ENCODE measurements at regions not wholly inside any gene's neighbourhood (a gene's known extent, or its start where the extent isn't known, plus 50 kb on each side); places are given as distances from the start of the nearest gene placed in this dataset.

DNA sequence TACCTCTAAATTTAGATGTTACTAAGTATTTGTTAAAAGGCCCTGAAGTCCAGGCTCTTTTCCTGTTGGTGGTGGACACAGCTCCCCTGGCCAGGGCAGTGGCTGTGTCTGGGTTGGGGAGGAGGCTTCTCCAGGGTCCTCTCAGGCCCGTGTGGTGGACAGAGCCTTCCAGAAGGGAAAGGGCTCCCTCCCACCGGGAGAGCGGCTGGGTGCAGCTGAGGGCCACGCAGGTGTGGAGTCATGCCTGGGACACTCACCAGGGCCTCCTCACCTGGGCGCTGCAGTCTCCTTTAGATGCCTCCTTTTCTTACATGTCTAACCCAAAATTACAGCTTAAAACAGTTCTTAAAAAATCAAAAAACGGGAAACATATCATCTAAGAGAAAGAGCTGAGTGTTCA, 128.2 kb upstream of the TCERG1L start:
- TF ChIP-seq ZNF567 (CRISPR knock-in tag; IDR thresholded peaks at IDR 0.05; ENCODE audit: borderline replicate concordance) (no peak), HOXA3 (CRISPR knock-in tag; IDR thresholded peaks at IDR 0.05) (no peak), KDM1A (CRISPR knock-in tag; IDR thresholded peaks at IDR 0.05) (no peak), HDAC1 (CRISPR knock-in tag; IDR thresholded peaks at IDR 0.05) (no peak)
- TF ChIP-seq, protein P1, sequence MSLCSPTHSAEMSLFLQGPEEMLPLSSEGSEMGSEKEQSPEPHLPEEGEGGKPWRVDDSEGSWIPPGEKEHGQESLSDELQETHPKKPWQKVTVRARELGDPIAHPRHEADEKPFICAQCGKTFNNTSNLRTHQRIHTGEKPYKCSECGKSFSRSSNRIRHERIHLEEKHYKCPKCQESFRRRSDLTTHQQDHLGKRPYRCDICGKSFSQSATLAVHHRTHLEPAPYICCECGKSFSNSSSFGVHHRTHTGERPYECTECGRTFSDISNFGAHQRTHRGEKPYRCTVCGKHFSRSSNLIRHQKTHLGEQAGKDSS (CRISPR knock-in tag; IDR thresholded peaks at IDR 0.05; ENCODE audit: borderline replicate concordance, low read depth) = no peak
- TF ChIP-seq, protein P2, sequence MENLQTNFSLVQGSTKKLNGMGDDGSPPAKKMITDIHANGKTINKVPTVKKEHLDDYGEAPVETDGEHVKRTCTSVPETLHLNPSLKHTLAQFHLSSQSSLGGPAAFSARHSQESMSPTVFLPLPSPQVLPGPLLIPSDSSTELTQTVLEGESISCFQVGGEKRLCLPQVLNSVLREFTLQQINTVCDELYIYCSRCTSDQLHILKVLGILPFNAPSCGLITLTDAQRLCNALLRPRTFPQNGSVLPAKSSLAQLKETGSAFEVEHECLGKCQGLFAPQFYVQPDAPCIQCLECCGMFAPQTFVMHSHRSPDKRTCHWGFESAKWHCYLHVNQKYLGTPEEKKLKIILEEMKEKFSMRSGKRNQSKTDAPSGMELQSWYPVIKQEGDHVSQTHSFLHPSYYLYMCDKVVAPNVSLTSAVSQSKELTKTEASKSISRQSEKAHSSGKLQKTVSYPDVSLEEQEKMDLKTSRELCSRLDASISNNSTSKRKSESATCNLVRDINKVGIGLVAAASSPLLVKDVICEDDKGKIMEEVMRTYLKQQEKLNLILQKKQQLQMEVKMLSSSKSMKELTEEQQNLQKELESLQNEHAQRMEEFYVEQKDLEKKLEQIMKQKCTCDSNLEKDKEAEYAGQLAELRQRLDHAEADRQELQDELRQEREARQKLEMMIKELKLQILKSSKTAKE (CRISPR knock-in tag; IDR thresholded peaks at IDR 0.05; ENCODE audit: borderline replicate concordance) = no peak
- TF ChIP-seq, protein P3, sequence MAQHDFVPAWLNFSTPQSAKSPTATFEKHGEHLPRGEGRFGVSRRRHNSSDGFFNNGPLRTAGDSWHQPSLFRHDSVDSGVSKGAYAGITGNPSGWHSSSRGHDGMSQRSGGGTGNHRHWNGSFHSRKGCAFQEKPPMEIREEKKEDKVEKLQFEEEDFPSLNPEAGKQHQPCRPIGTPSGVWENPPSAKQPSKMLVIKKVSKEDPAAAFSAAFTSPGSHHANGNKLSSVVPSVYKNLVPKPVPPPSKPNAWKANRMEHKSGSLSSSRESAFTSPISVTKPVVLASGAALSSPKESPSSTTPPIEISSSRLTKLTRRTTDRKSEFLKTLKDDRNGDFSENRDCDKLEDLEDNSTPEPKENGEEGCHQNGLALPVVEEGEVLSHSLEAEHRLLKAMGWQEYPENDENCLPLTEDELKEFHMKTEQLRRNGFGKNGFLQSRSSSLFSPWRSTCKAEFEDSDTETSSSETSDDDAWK (CRISPR knock-in tag; IDR thresholded peaks at IDR 0.05) = no peak
- Histone ChIP-seq H3K4me3 (replicated peaks in 1 of 3; ENCODE audit: insufficient read depth in 1 of 3, low read depth in 2 of 3, low read length in 3 of 3) (no peak overlapping the region), H4K20me1 (ENCODE audit: insufficient read depth, low read length) (0 out of 2 replicates have a peak, but pooled peaks cover 3% of the 10 kb centered on the region), H3K4me2 (ENCODE audit: low read depth, low read length) (no peak overlapping the region), H3K79me2 (ENCODE audit: insufficient read depth, low read length) (no peaks in the 10 kb centered on the region), H3K9me3 (ENCODE audit: low read length) (no peaks in the 10 kb centered on the region), H3K4me1 (ENCODE audit: insufficient read depth, low read length) (no peaks in the 10 kb centered on the region), H3K36me3 (replicated peaks in 1 of 2; ENCODE audit: control insufficient read depth in 1 of 2, insufficient read depth in 2 of 2, low read length in 2 of 2) (no peaks in the 10 kb centered on the region), H3K9ac (ENCODE audit: insufficient read depth, low read depth, low read length) (no peak overlapping the region), H3K27ac (ENCODE audit: extremely low read length, insufficient read depth, low read length) (no peak overlapping the region), H2AFZ (ENCODE audit: low read length) (no peak overlapping the region), H3K27me3 (ENCODE audit: control insufficient read depth in 1 of 2, insufficient read depth in 2 of 2, low read length in 2 of 2) (peaks cover 6 to 66% of the 10 kb centered on the region in 2 experiments)
- no peak for FAIRE-seq
- CTCF ChIA-PET (ENCODE audit: low intra/inter-chr PET ratio, low total read pairs) = no interaction called here
- ATAC-seq = no peak
- no peak for DNase-seq (ENCODE audit: low spot score)
- intact Hi-C loops (cut with micrococcal nuclease; ENCODE audit: unreplicated experiment) (no loop called here), in situ Hi-C loops (cut with HindIII; ENCODE audit: extremely low pct_ligation_motif_present, low pct_unique_long_range_greater_than_20kb) (no loop called here)
- POLR2A ChIA-PET = no interaction called here
- no TSS peak for BruUV-seq (replicated peaks)
- WGBS (ENCODE audit: low lambda C conversion rate) = 0% methylated on average over 5 of the region's 6 CpGs
